ENCODE measurements at regions not wholly inside any gene's neighbourhood (a gene's known extent, or its start where the extent isn't known, plus 50 kb on each side); places are given as distances from the start of the nearest gene placed in this dataset.

- CTCF ChIA-PET, result no interaction called here
- Histone ChIP-seq H3K4me2 (ENCODE audit: low read length) (no peak overlapping the region), H3K36me3 (ENCODE audit: control insufficient read depth in 1 of 2, insufficient read depth in 2 of 2, low read length in 2 of 2) (no peaks in the 10 kb centered on the region), H3K27ac (ENCODE audit: low read depth, low read length) (no peak overlapping the region), H3K9me2 (ENCODE audit: insufficient read depth) (no peaks in the 10 kb centered on the region), H4K20me1 (ENCODE audit: insufficient read depth) (no peaks in the 10 kb centered on the region), H3K4me3 (replicated peaks in 1 of 2; ENCODE audit: low read depth in 1 of 2, low read length in 2 of 2) (no peak overlapping the region), H3K79me2 (ENCODE audit: insufficient read depth, low read length) (no peaks in the 10 kb centered on the region), H3K9me3 (ENCODE audit: control insufficient read depth in 1 of 2, insufficient read depth in 1 of 2, low read depth in 1 of 2, low read length in 2 of 2) (peaks cover 0 to 3% of the 10 kb centered on the region in 2 experiments; a peak in 1 of 4 replicates), H3K27me3 (ENCODE audit: insufficient read depth, low read length) (no peaks in the 10 kb centered on the region), H3K9ac (ENCODE audit: low read length) (no peak overlapping the region), H2AFZ (ENCODE audit: low read depth, low read length, poor library complexity, severe bottlenecking) (no peak overlapping the region), H3K4me1 (ENCODE audit: control insufficient read depth in 1 of 2, insufficient read depth in 2 of 2, low read length in 2 of 2) (no peaks in the 10 kb centered on the region)
- TF ChIP-seq ATF3 (IDR thresholded peaks at IDR 0.05) (no peak), SRF (IDR thresholded peaks at IDR 0.05; ENCODE audit: low read depth) (no peak), EGR1 (IDR thresholded peaks at IDR 0.05; ENCODE audit: low read depth) (no peak), SP1 (IDR thresholded peaks at IDR 0.05; ENCODE audit: low read depth) (no peak), SIN3A (IDR thresholded peaks at IDR 0.05; ENCODE audit: low read depth) (no peak)
- RAD21 ChIA-PET (ENCODE audit: low non-redundant PET in 1 of 2, low total read pairs in 2 of 2, uncharacterized antibody in 2 of 2, unreplicated experiment in 2 of 2), result no interaction called here
- POLR2A ChIA-PET, result no interaction called here
- intact Hi-C loops (cut with micrococcal nuclease), result no loop called here
- ATAC-seq, result no peak
- DNase-seq (ENCODE audit: low read depth, low spot score), result no peak
- BruUV-seq (replicated peaks), result no TSS peak
Observed at GRCh38 chr6:95496769-95497426, 80.4 kb upstream of the MANEA start.

GRCh38 chr6:95501032-95501904, 76.1 kb upstream of the MANEA start:
- no peaks in the 10 kb centered on the region for H3K27me3 ChIP-seq (ENCODE audit: insufficient read depth, low read length)
- H4K20me1 ChIP-seq (ENCODE audit: insufficient read depth), result no peaks in the 10 kb centered on the region
- H3K36me3 ChIP-seq (ENCODE audit: control insufficient read depth in 1 of 2, insufficient read depth in 2 of 2, low read length in 2 of 2), result no peaks in the 10 kb centered on the region
- no peak for ATAC-seq
- H3K4me3 ChIP-seq (replicated peaks in 1 of 2; ENCODE audit: low read depth in 1 of 2, low read length in 2 of 2), result no peak overlapping the region
- no peak overlapping the region for H3K9ac ChIP-seq (ENCODE audit: low read length)
- no peak overlapping the region for H3K4me2 ChIP-seq (ENCODE audit: low read length)
- ChIA-PET RAD21 (ENCODE audit: low non-redundant PET in 1 of 2, low total read pairs in 2 of 2, uncharacterized antibody in 2 of 2, unreplicated experiment in 2 of 2) (no interaction called here), POLR2A (no interaction called here), CTCF (no interaction called here)
- no peak overlapping the region for H2AFZ ChIP-seq (ENCODE audit: low read depth, low read length, poor library complexity, severe bottlenecking)
- intact Hi-C loops (cut with micrococcal nuclease), result no loop called here
- no peaks in the 10 kb centered on the region for H3K4me1 ChIP-seq (ENCODE audit: control insufficient read depth in 1 of 2, insufficient read depth in 2 of 2, low read length in 2 of 2)
- H3K9me3 ChIP-seq (ENCODE audit: control insufficient read depth in 1 of 2, insufficient read depth in 1 of 2, low read depth in 1 of 2, low read length in 2 of 2), result peaks cover 0 to 3% of the 10 kb centered on the region in 2 experiments; a peak in 1 of 4 replicates
- no TSS peak for BruUV-seq (replicated peaks)
- DNase-seq (ENCODE audit: low read depth, low spot score), result no peak
- H3K79me2 ChIP-seq (ENCODE audit: insufficient read depth, low read length), result no peaks in the 10 kb centered on the region
- H3K27ac ChIP-seq (ENCODE audit: low read depth, low read length), result no peak overlapping the region
- H3K9me2 ChIP-seq (ENCODE audit: insufficient read depth), result no peaks in the 10 kb centered on the region
- TF ChIP-seq FOSL1 (IDR thresholded peaks at IDR 0.05; ENCODE audit: low read depth) (no peak), ZBTB33 (IDR thresholded peaks at IDR 0.05; ENCODE audit: extremely low read depth, insufficient replicate concordance, low read length) (no peak), REST (IDR thresholded peaks at IDR 0.05; ENCODE audit: low read depth) (no peak), POLR2A (IDR thresholded peaks at IDR 0.05; ENCODE audit: borderline replicate concordance, extremely low read depth, insufficient read depth, insufficient read length) (no peak), RAD21 (IDR thresholded peaks at IDR 0.05; ENCODE audit: low read depth) (no peak), JUND (IDR thresholded peaks at IDR 0.05) (no peak), ELF1 (IDR thresholded peaks at IDR 0.05; ENCODE audit: borderline replicate concordance, low read depth) (no peak)
